Hepatocyte (in vitro differentiated cells): ENCODE measurements at regions not wholly inside any gene's neighbourhood (a gene's known extent, or its start where the extent isn't known, plus 50 kb on each side); places are given as distances from the start of the nearest gene placed in this dataset.

Experiments
- DNase-seq: peaks from one replicate; pipeline ENCODE4 v3.0.0-alpha.2; 2016; ENCODE audit warnings: low spot score
- H2AFZ ChIP-seq: fragments of 200-600 bp; sonication (generic); 2 replicates; pipeline ENCODE4 v1.6.0; 2016; ENCODE audit warnings: antibody characterized with exemption, mild to moderate bottlenecking
- H3K27ac ChIP-seq: fragments of 200-600 bp; sonication (generic); 2 replicates; pipeline ENCODE4 v1.5.1; 2016; ENCODE audit warnings: mild to moderate bottlenecking
- H3K27me3 ChIP-seq: fragments of 200-600 bp; sonication (generic); 2 replicates; pipeline ENCODE4 v1.6.1; 2016
- H3K36me3 ChIP-seq: fragments of 200-600 bp; sonication (generic); replicated peaks from 2 replicates; pipeline ENCODE4 v1.5.1; 2016; ENCODE audit warnings: low read depth; ENCODE audit not compliant: insufficient read depth
- H3K4me1 ChIP-seq: fragments of 200-600 bp; sonication (generic); 2 replicates; pipeline ENCODE4 v1.5.1; 2016; ENCODE audit warnings: mild to moderate bottlenecking, moderate library complexity; ENCODE audit not compliant: insufficient read depth
- H3K4me2 ChIP-seq: fragments of 200-600 bp; sonication (generic); 2 replicates; pipeline ENCODE4 v1.6.0; 2016
- H3K4me3 ChIP-seq: fragments of 200-600 bp; sonication (generic); 2 replicates; pipeline ENCODE4 v1.5.1; 2016; ENCODE audit warnings: mild to moderate bottlenecking
- H3K79me2 ChIP-seq: fragments of 200-600 bp; sonication (generic); 2 replicates; pipeline ENCODE4 v1.6.0; 2017; ENCODE audit warnings: mild to moderate bottlenecking
- H3K9me2 ChIP-seq: fragments of 200-600 bp; sonication (generic); replicated peaks from 2 replicates; pipeline ENCODE4 v1.6.0; 2017; ENCODE audit warnings: mild to moderate bottlenecking; ENCODE audit not compliant: insufficient read depth
- H3K9me3 ChIP-seq: fragments of 200-600 bp; sonication (generic); 2 replicates; pipeline ENCODE4 v1.5.1; 2016; ENCODE audit warnings: low read depth, mild to moderate bottlenecking
- H4K20me1 ChIP-seq: fragments of 200-600 bp; sonication (generic); 2 replicates; pipeline ENCODE4 v1.6.0; 2016; ENCODE audit warnings: mild to moderate bottlenecking; ENCODE audit not compliant: insufficient read depth, poor library complexity, severe bottlenecking
- CTCF ChIP-seq: fragments of 200-600 bp; sonication (generic); IDR thresholded peaks from 2 replicates; pipeline ENCODE4 v1.5.1; 2016; ENCODE audit warnings: antibody characterized with exemption, mild to moderate bottlenecking; ENCODE audit not compliant: poor library complexity
- EZH2 ChIP-seq: fragments of 200-600 bp; sonication (generic); IDR thresholded peaks from 2 replicates; pipeline ENCODE4 v1.6.1; 2016; ENCODE audit warnings: antibody characterized with exemption, mild to moderate bottlenecking, borderline replicate concordance
- EZH2phosphoT487 ChIP-seq: fragments of 200-600 bp; sonication (generic); IDR thresholded peaks from one replicate; pipeline ENCODE4 v1.6.1; 2018; ENCODE audit warnings: antibody characterized with exemption, mild to moderate bottlenecking, low read depth, moderate library complexity; ENCODE audit not compliant: unreplicated experiment, severe bottlenecking
- WGBS: methylation state at CpG from one replicate; pipeline ENCODE4 v1.1.6; 2016; ENCODE audit warnings: low lambda C conversion rate; ENCODE audit errors: missing lambda C conversion rate; 5-methylcytosine and 5-hydroxymethylcytosine counted together

- no peaks in the 10 kb centered on the region for H3K36me3 ChIP-seq
- no peaks in the 10 kb centered on the region for H4K20me1 ChIP-seq
- no peaks in the 10 kb centered on the region for H3K9me3 ChIP-seq
- no peak overlapping the region for H2AFZ ChIP-seq
- peaks cover 8% of the 10 kb centered on the region for H3K4me1 ChIP-seq
- H3K9me2 ChIP-seq: no peaks in the 10 kb centered on the region
- 38% methylated on average over 4 of the region's 4 CpGs for WGBS
- no peaks in the 10 kb centered on the region for H3K79me2 ChIP-seq
- DNase-seq: no peak
- H3K27ac ChIP-seq: no peak overlapping the region
- H3K27me3 ChIP-seq: no peaks in the 10 kb centered on the region
- no peak overlapping the region for H3K4me3 ChIP-seq
- no peak overlapping the region for H3K4me2 ChIP-seq
- no peak for TF ChIP-seq EZH2
- no peak for TF ChIP-seq CTCF
- no peak for TF ChIP-seq EZH2phosphoT487
Measured at GRCh38 chr16:26710450-26710849, 356.3 kb upstream of the C16orf82 start.

GRCh38 chr16:26712876-26713275 lies 353.9 kb upstream of the C16orf82 start:
- no peaks in the 10 kb centered on the region for H3K79me2 ChIP-seq
- H3K27me3 ChIP-seq: no peaks in the 10 kb centered on the region
- H3K27ac ChIP-seq: peak overlapping the region; percentile 73
- no peaks in the 10 kb centered on the region for H3K9me3 ChIP-seq
- no peak overlapping the region for H3K4me3 ChIP-seq
- H3K4me2 ChIP-seq: no peak overlapping the region
- no peaks in the 10 kb centered on the region for H3K36me3 ChIP-seq
- no peak for TF ChIP-seq EZH2
- TF ChIP-seq EZH2phosphoT487: no peak
- no peak for TF ChIP-seq CTCF
- H3K9me2 ChIP-seq: no peaks in the 10 kb centered on the region
- 48% methylated on average over 6 of the region's 6 CpGs for WGBS
- H4K20me1 ChIP-seq: no peaks in the 10 kb centered on the region
- H2AFZ ChIP-seq: no peak overlapping the region
- peaks cover 8% of the 10 kb centered on the region for H3K4me1 ChIP-seq
- peak; percentile 17 for DNase-seq

GRCh38 chr16:26715969-26716368 lies 350.8 kb upstream of the C16orf82 start:
- Histone ChIP-seq H3K4me1 (peaks cover 8% of the 10 kb centered on the region), H3K36me3 (no peaks in the 10 kb centered on the region), H3K9me2 (no peaks in the 10 kb centered on the region), H3K79me2 (no peaks in the 10 kb centered on the region), H2AFZ (no peak overlapping the region), H3K9me3 (no peaks in the 10 kb centered on the region), H3K4me2 (no peak overlapping the region), H3K27me3 (no peaks in the 10 kb centered on the region), H3K27ac (no peak overlapping the region), H4K20me1 (no peaks in the 10 kb centered on the region), H3K4me3 (no peak overlapping the region)
- WGBS: 100% methylated on average over 1 of the region's 1 CpG
- TF ChIP-seq EZH2phosphoT487 (no peak), CTCF (no peak), EZH2 (no peak)
- DNase-seq: no peak

GRCh38 chr16:26717826-26718225 lies 348.9 kb upstream of the C16orf82 start:
- H3K36me3 ChIP-seq: no peaks in the 10 kb centered on the region
- 69% methylated on average over 5 of the region's 5 CpGs for WGBS
- DNase-seq: no peak

More at GRCh38 chr16:26717826-26718225, 348.9 kb upstream of the C16orf82 start:
- Histone ChIP-seq H3K27me3 (no peaks in the 10 kb centered on the region), H2AFZ (no peak overlapping the region), H3K4me1 (no peaks in the 10 kb centered on the region), H3K27ac (no peak overlapping the region), H3K4me2 (no peak overlapping the region), H4K20me1 (no peaks in the 10 kb centered on the region), H3K4me3 (no peak overlapping the region), H3K9me3 (no peaks in the 10 kb centered on the region), H3K9me2 (no peaks in the 10 kb centered on the region), H3K79me2 (no peaks in the 10 kb centered on the region)
- TF ChIP-seq EZH2 (no peak), EZH2phosphoT487 (no peak), CTCF (no peak)
